HG03139 (cell line): ENCODE measurements at regions not wholly inside any gene's neighbourhood (a gene's known extent, or its start where the extent isn't known, plus 50 kb on each side); places are given as distances from the start of the nearest gene placed in this dataset.

ENCODE experiments used
- ATAC-seq: cut with Tn5 transposase; IDR thresholded peaks from one replicate; pipeline ENCODE4 v1.9.1; 2021; ENCODE audit not compliant: unreplicated experiment

- ATAC-seq: no peak
These were observed 174.8 kb downstream of the IBTK start for GRCh38 chr6:82072751-82073150.

GRCh38 chr6:82072121-82072521 is 175.4 kb downstream of the IBTK start:
- no peak for ATAC-seq

GRCh38 chr6:82068721-82069120 is 178.8 kb downstream of the IBTK start:
- no peak for ATAC-seq

- ATAC-seq: peak; percentile 91
These were observed 180.5 kb downstream of the IBTK start for GRCh38 chr6:82066991-82067411.

- no peak for ATAC-seq
These were observed 181.3 kb downstream of the IBTK start for GRCh38 chr6:82066196-82066595.

- ATAC-seq: no peak
These were observed 184.0 kb downstream of the IBTK start for GRCh38 chr6:82063574-82063973.

GRCh38 chr6:82062219-82062618 is 185.3 kb downstream of the IBTK start:
- ATAC-seq: no peak

- no peak for ATAC-seq
These were observed 189.5 kb downstream of the IBTK start for GRCh38 chr6:82057846-82058554.

GRCh38 chr6:82056567-82056966 is 191.0 kb downstream of the IBTK start:
- ATAC-seq: no peak

- ATAC-seq: no peak
These were observed 201.4 kb downstream of the IBTK start for GRCh38 chr6:82045965-82046756.

- peak; percentile 67 for ATAC-seq
These were observed 206.9 kb downstream of the IBTK start for GRCh38 chr6:82040405-82041221.

- ATAC-seq: no peak
These were observed 208.9 kb downstream of the IBTK start for GRCh38 chr6:82038631-82039030.

GRCh38 chr6:82035526-82035925 is 212.0 kb downstream of the IBTK start:
- ATAC-seq: no peak

- ATAC-seq: no peak
These were observed 213.8 kb downstream of the IBTK start for GRCh38 chr6:82033631-82034211.

- ATAC-seq: no peak
These were observed 215.1 kb downstream of the IBTK start for GRCh38 chr6:82032444-82032843.

GRCh38 chr6:82030761-82031503 is 216.6 kb downstream of the IBTK start:
- ATAC-seq: no peak

GRCh38 chr6:82030301-82030700 is 217.2 kb downstream of the IBTK start:
- ATAC-seq: no peak

GRCh38 chr6:82025271-82025670 is 222.3 kb downstream of the IBTK start:
- ATAC-seq: no peak

GRCh38 chr6:82022614-82023129 is 224.9 kb downstream of the IBTK start:
- no peak for ATAC-seq

- ATAC-seq: no peak
These were observed 229.8 kb downstream of the IBTK start for GRCh38 chr6:82017773-82018172.
